NCI-H2081 (cell line): ENCODE measurements at regions not wholly inside any gene's neighbourhood (a gene's known extent, or its start where the extent isn't known, plus 50 kb on each side); places are given as distances from the start of the nearest gene placed in this dataset.
"Not testable (repeated sequence)": the region's sequence is repeated elsewhere in the genome, so short reads cannot be mapped to it uniquely, and the experiment has no call there.

Experiments
- DNase-seq, 2 experiments: peaks; one replicate each; lab custom pipeline; 2025; lab: John Stamatoyannopoulos, UW

GRCh38 chr11:67940440-67940839 is 63.5 kb downstream of the UNC93B1 start:
- DNase-seq, result not testable (repeated sequence)

GRCh38 chr11:67938964-67939363 is 64.9 kb downstream of the UNC93B1 start:
- DNase-seq, result not testable (repeated sequence)

- not testable (repeated sequence) for DNase-seq
These were observed 65.5 kb downstream of the UNC93B1 start for GRCh38 chr11:67938371-67938770.

GRCh38 chr11:67923565-67923964 is 80.3 kb downstream of the UNC93B1 start:
- not testable (repeated sequence) for DNase-seq

- not testable (repeated sequence) for DNase-seq
These were observed 83.4 kb downstream of the UNC93B1 start for GRCh38 chr11:67920546-67920945.

GRCh38 chr11:67912184-67912583 is 91.7 kb downstream of the UNC93B1 start:
- not testable (repeated sequence) for DNase-seq

GRCh38 chr11:67911211-67911610 is 92.7 kb downstream of the UNC93B1 start:
- DNase-seq, result not testable (repeated sequence)

GRCh38 chr11:67910803-67911202 is 93.1 kb downstream of the UNC93B1 start:
- not testable (repeated sequence) for DNase-seq

GRCh38 chr11:67906969-67907368 is 96.9 kb downstream of the UNC93B1 start:
- not testable (repeated sequence) for DNase-seq

GRCh38 chr11:67899462-67899861 is 104.4 kb downstream of the UNC93B1 start:
- not testable (repeated sequence) for DNase-seq

GRCh38 chr11:67893487-67893886 is 110.4 kb downstream of the UNC93B1 start:
- not testable (repeated sequence) for DNase-seq

GRCh38 chr11:67889646-67890045 is 114.3 kb downstream of the UNC93B1 start:
- DNase-seq, result not testable (repeated sequence)

GRCh38 chr11:67888056-67888455 is 115.8 kb downstream of the UNC93B1 start:
- DNase-seq, result not testable (repeated sequence)

- not testable (repeated sequence) for DNase-seq
These were observed 117.2 kb downstream of the UNC93B1 start for GRCh38 chr11:67886672-67887071.

GRCh38 chr11:67886207-67886606 is 117.7 kb downstream of the UNC93B1 start:
- DNase-seq, result not testable (repeated sequence)

GRCh38 chr11:67885574-67885973 is 118.3 kb downstream of the UNC93B1 start:
- DNase-seq, result not testable (repeated sequence)

- DNase-seq, result not testable (repeated sequence)
These were observed 118.9 kb downstream of the UNC93B1 start for GRCh38 chr11:67884761-67885558.

- DNase-seq, result not testable (repeated sequence)
These were observed 119.7 kb downstream of the UNC93B1 start for GRCh38 chr11:67884073-67884757.

GRCh38 chr11:67882304-67882703 is 121.6 kb downstream of the UNC93B1 start:
- not testable (repeated sequence) for DNase-seq

GRCh38 chr11:67881836-67882235 is 122.1 kb downstream of the UNC93B1 start:
- not testable (repeated sequence) for DNase-seq

- not testable (repeated sequence) for DNase-seq
These were observed 123.2 kb downstream of the UNC93B1 start for GRCh38 chr11:67880594-67881196.

GRCh38 chr11:67878666-67879065 is 125.2 kb downstream of the UNC93B1 start:
- not testable (repeated sequence) for DNase-seq
